ENCODE measurements at regions not wholly inside any gene's neighbourhood (a gene's known extent, or its start where the extent isn't known, plus 50 kb on each side); places are given as distances from the start of the nearest gene placed in this dataset.

DNA sequence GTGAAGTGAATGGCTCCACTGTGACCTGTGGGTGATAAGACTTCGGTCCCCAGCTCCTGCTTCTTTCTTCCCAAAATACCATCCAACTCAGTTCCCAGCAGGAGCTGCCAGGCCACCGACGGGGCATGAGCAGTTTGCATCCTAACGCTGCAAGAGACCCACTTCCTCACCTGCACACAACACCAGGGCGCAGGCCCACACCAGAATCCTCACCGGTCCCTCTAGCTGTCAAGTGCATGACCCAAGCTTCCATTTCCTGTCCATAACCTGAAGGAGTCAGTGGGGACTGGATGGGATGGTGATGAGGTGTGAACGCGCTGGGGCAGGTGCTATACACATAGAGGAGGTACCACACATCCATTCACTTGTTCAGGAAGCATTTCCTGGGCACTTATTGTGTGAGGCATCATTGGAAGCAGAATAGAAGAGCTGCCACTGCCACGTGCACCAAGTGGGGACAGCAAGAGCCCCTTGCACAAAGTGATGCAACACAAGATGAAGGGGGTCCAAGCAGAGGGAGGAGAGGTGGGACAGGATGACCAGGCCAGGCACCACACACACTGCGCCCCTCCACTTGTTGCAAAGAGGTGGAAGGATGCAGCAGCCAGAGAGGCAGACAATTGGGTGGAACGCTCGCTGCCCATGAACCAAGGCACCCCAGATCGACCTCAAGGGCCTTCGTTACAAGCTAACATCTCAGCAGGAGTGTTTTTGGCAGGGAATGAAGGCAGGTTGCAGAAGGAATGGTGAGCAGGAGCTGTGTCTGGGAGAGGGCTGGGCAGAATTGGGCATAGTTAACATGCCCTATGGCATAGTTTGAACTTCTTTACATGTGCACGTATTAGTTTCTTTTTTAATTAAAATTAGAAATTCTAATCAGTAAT, 605.8 kb upstream of the MGMT start:
- no peak overlapping the region for H2AFZ ChIP-seq (ENCODE audit: low read length)
- no peaks in the 10 kb centered on the region for H3K4me1 ChIP-seq (ENCODE audit: insufficient read depth, low read length)
- DNase-seq (no peak), ATAC-seq (no peak)
- no peak overlapping the region for H3K27ac ChIP-seq (ENCODE audit: low read length)
- H3K9me3 ChIP-seq (ENCODE audit: low read length): no peaks in the 10 kb centered on the region
- no peaks in the 10 kb centered on the region for H3K27me3 ChIP-seq (ENCODE audit: low read length)
- TF ChIP-seq EZH2phosphoT487 (IDR thresholded peaks at IDR 0.05; ENCODE audit: borderline replicate concordance, low read length) (no peak), EZH2 (IDR thresholded peaks at IDR 0.05; ENCODE audit: low read length, unreplicated experiment) (no peak)
- TF ChIP-seq, protein P1, sequence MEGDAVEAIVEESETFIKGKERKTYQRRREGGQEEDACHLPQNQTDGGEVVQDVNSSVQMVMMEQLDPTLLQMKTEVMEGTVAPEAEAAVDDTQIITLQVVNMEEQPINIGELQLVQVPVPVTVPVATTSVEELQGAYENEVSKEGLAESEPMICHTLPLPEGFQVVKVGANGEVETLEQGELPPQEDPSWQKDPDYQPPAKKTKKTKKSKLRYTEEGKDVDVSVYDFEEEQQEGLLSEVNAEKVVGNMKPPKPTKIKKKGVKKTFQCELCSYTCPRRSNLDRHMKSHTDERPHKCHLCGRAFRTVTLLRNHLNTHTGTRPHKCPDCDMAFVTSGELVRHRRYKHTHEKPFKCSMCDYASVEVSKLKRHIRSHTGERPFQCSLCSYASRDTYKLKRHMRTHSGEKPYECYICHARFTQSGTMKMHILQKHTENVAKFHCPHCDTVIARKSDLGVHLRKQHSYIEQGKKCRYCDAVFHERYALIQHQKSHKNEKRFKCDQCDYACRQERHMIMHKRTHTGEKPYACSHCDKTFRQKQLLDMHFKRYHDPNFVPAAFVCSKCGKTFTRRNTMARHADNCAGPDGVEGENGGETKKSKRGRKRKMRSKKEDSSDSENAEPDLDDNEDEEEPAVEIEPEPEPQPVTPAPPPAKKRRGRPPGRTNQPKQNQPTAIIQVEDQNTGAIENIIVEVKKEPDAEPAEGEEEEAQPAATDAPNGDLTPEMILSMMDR (conservative IDR thresholded peaks at IDR 0.05; ENCODE audit: low read depth, low read length): no peak
- no peaks in the 10 kb centered on the region for H3K9me2 ChIP-seq (replicated peaks; ENCODE audit: low read length)
- H3K36me3 ChIP-seq (ENCODE audit: low read depth, low read length): no peaks in the 10 kb centered on the region
- H3K4me3 ChIP-seq (ENCODE audit: low read length): no peak overlapping the region
- no peak overlapping the region for H3K4me2 ChIP-seq (ENCODE audit: low read length)
- no TSS peak for BruUV-seq (replicated peaks)
- intact Hi-C loops (cut with micrococcal nuclease): no loop called here
- H3K79me2 ChIP-seq (ENCODE audit: low read length): no peaks in the 10 kb centered on the region
- H3K9ac ChIP-seq (ENCODE audit: low read length): no peak overlapping the region
- H4K20me1 ChIP-seq (ENCODE audit: low read length): no peaks in the 10 kb centered on the region
- CTCF ChIA-PET: no interaction called here
- POLR2A ChIA-PET (ENCODE audit: unreplicated experiment): no interaction called here
- no peaks in the 10 kb centered on the region for H3F3A ChIP-seq (ENCODE audit: low read length, unreplicated experiment)

DNA sequence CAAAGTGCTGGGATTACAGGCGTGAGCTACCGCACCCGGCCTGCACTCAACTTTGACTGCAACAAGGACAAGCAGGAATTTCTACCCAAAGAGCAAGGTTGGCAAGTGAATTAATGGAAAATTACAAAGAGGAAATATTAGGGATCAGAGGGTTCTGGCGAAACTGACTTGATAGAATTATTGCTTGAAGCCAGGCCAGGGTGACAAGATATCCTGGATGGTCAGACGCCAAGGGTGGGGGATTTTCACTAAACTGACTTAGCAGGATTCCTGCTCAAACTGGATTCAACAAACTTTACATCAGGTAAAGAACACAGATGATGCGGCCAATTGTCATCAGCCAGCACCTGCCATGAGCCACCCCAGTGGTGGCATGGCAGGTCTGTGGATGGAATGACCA, 603.6 kb upstream of the MGMT start:
- intact Hi-C loops (cut with micrococcal nuclease): no loop called here
- H2AFZ ChIP-seq (ENCODE audit: low read length): no peak overlapping the region
- H3F3A ChIP-seq (ENCODE audit: low read length, unreplicated experiment): no peaks in the 10 kb centered on the region
- no TSS peak for BruUV-seq (replicated peaks)
- H3K4me3 ChIP-seq (ENCODE audit: low read length): no peak overlapping the region
- no peaks in the 10 kb centered on the region for H3K9me2 ChIP-seq (replicated peaks; ENCODE audit: low read length)
- H3K27me3 ChIP-seq (ENCODE audit: low read length): no peaks in the 10 kb centered on the region
- no peaks in the 10 kb centered on the region for H3K9me3 ChIP-seq (ENCODE audit: low read length)
- H3K79me2 ChIP-seq (ENCODE audit: low read length): no peaks in the 10 kb centered on the region
- no peaks in the 10 kb centered on the region for H3K4me1 ChIP-seq (ENCODE audit: insufficient read depth, low read length)
- no peaks in the 10 kb centered on the region for H4K20me1 ChIP-seq (ENCODE audit: low read length)
- H3K27ac ChIP-seq (ENCODE audit: low read length): no peak overlapping the region
- ChIA-PET POLR2A (ENCODE audit: unreplicated experiment) (no interaction called here), CTCF (no interaction called here)
- no peak overlapping the region for H3K9ac ChIP-seq (ENCODE audit: low read length)
- H3K36me3 ChIP-seq (ENCODE audit: low read depth, low read length): no peaks in the 10 kb centered on the region
- no peak for ATAC-seq
- no peak for DNase-seq
- TF ChIP-seq EZH2 (IDR thresholded peaks at IDR 0.05; ENCODE audit: low read length, unreplicated experiment) (no peak), EZH2phosphoT487 (IDR thresholded peaks at IDR 0.05; ENCODE audit: borderline replicate concordance, low read length) (no peak)
- TF ChIP-seq, protein P1 (conservative IDR thresholded peaks at IDR 0.05; ENCODE audit: low read depth, low read length): no peak
- no peak overlapping the region for H3K4me2 ChIP-seq (ENCODE audit: low read length)

DNA sequence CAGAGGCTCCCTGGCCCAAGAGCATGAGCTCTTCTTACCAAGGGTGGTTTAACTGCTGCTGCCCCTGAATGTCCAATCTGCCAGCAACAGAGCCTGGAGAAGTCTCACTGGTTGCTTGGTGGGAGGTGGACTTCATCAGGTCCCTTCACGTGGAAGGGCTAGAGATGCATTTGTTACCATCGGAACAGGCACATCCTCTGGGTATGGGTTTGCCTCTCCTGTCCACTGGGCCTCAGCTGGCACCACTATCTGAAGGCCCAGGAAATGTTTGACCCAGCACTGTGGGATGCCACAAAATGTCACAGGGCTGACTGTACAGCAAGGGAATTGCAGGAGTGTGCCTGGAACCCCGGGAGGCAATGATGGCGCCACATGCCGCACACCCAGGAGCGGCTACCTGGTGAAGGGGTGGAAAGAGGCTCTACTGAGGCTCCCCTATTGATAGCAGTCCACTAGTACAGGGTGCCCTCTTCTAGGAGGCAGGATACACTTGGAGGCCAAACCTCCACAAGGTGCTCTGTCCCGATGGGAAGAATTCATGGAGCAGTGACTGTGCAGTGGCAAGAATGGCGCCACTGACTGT, 603.1 kb upstream of the MGMT start:
- ChIA-PET POLR2A (ENCODE audit: unreplicated experiment) (no interaction called here), CTCF (no interaction called here)
- Histone ChIP-seq H3K4me1 (ENCODE audit: insufficient read depth, low read length) (no peaks in the 10 kb centered on the region), H3F3A (ENCODE audit: low read length, unreplicated experiment) (no peaks in the 10 kb centered on the region), H3K79me2 (ENCODE audit: low read length) (no peaks in the 10 kb centered on the region), H3K4me3 (ENCODE audit: low read length) (no peak overlapping the region), H3K9me3 (ENCODE audit: low read length) (no peaks in the 10 kb centered on the region), H3K27me3 (ENCODE audit: low read length) (no peaks in the 10 kb centered on the region), H3K9ac (ENCODE audit: low read length) (no peak overlapping the region), H3K4me2 (ENCODE audit: low read length) (no peak overlapping the region), H2AFZ (ENCODE audit: low read length) (no peak overlapping the region), H3K27ac (ENCODE audit: low read length) (no peak overlapping the region), H3K9me2 (replicated peaks; ENCODE audit: low read length) (no peaks in the 10 kb centered on the region), H4K20me1 (ENCODE audit: low read length) (no peaks in the 10 kb centered on the region), H3K36me3 (ENCODE audit: low read depth, low read length) (no peaks in the 10 kb centered on the region)
- DNase-seq: no peak
- BruUV-seq (replicated peaks): no TSS peak
- no peak for ATAC-seq
- no peak for TF ChIP-seq EZH2phosphoT487 (IDR thresholded peaks at IDR 0.05; ENCODE audit: borderline replicate concordance, low read length)
- TF ChIP-seq, protein P1 (conservative IDR thresholded peaks at IDR 0.05; ENCODE audit: low read depth, low read length): no peak
- no peak for TF ChIP-seq EZH2 (IDR thresholded peaks at IDR 0.05; ENCODE audit: low read length, unreplicated experiment)
- intact Hi-C loops (cut with micrococcal nuclease): no loop called here

All from PC-3 (cell line).